ENCODE measurements at regions not wholly inside any gene's neighbourhood (a gene's known extent, or its start where the extent isn't known, plus 50 kb on each side); places are given as distances from the start of the nearest gene placed in this dataset.

DNA sequence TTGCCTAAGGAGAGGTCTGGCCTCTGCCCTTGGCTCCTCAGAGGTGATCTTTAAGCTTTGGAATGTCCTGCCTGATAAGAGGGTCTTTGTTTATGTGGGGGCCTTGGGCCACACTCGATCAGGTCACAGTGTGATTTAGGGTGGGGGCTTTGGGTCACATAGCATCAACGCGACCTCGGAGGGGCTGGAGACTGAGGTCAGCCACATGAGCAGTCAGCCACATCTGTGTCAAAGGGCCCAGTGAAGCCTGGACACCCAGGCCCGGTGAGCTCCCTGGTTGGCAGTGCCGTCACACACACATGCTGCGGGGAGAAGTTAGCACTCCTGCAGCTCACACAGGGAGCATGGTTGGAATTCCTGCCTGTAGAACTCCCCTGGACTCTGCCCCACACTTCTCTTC, 345.0 kb downstream of the NPHP4 start:
- Histone ChIP-seq H3K79me2 (replicated peaks; ENCODE audit: insufficient read depth) (no peaks in the 10 kb centered on the region), H3K4me3 (no peak overlapping the region), H3K4me1 (ENCODE audit: insufficient read depth) (no peaks in the 10 kb centered on the region), H3K4me2 (no peak overlapping the region), H3F3A (replicated peaks; ENCODE audit: low read depth) (no peaks in the 10 kb centered on the region), H4K20me1 (replicated peaks; ENCODE audit: insufficient read depth) (no peaks in the 10 kb centered on the region), H3K27ac (ENCODE audit: low read depth) (no peak overlapping the region), H3K36me3 (ENCODE audit: insufficient read depth) (no peaks in the 10 kb centered on the region), H3K27me3 (ENCODE audit: insufficient read depth) (no peaks in the 10 kb centered on the region), H2AFZ (no peak overlapping the region), H3K9me2 (ENCODE audit: insufficient read depth) (no peaks in the 10 kb centered on the region)
- ATAC-seq: no peak
- Mint-ChIP-seq H3K27me3 (ENCODE audit: insufficient read depth, low read depth, poor library complexity) (peaks cover 6% of the 10 kb centered on the region), H3K4me1 (peaks cover 7% of the 10 kb centered on the region; the same call in 2 of the 3 replicates), H3K9me3 (peaks cover 7% of the 10 kb centered on the region), H3K4me3 (no peak overlapping the region), H3K27ac (no peak overlapping the region), H3K36me3 (ENCODE audit: low read depth) (no peaks in the 10 kb centered on the region)
- TF ChIP-seq POLR2AphosphoS5 (IDR thresholded peaks at IDR 0.05; ENCODE audit: low read depth) (no peak), ZNF331 (CRISPR knock-in tag; IDR thresholded peaks at IDR 0.05; ENCODE audit: low read depth) (no peak), JUNB (IDR thresholded peaks at IDR 0.05; ENCODE audit: unreplicated experiment) (no peak), NANOG (IDR thresholded peaks at IDR 0.05; ENCODE audit: borderline replicate concordance) (no peak), STAT1 (IDR thresholded peaks at IDR 0.05; ENCODE audit: unreplicated experiment) (no peak), ZNF114 (CRISPR knock-in tag; IDR thresholded peaks at IDR 0.05) (no peak), EZH2phosphoT487 (IDR thresholded peaks at IDR 0.05; ENCODE audit: unreplicated experiment) (no peak), CREB1 (CRISPR knock-in tag; IDR thresholded peaks at IDR 0.05; ENCODE audit: low read depth) (no peak), EZH2 (IDR thresholded peaks at IDR 0.05; ENCODE audit: low read depth, unreplicated experiment) (no peak)
- TF ChIP-seq, protein P1, sequence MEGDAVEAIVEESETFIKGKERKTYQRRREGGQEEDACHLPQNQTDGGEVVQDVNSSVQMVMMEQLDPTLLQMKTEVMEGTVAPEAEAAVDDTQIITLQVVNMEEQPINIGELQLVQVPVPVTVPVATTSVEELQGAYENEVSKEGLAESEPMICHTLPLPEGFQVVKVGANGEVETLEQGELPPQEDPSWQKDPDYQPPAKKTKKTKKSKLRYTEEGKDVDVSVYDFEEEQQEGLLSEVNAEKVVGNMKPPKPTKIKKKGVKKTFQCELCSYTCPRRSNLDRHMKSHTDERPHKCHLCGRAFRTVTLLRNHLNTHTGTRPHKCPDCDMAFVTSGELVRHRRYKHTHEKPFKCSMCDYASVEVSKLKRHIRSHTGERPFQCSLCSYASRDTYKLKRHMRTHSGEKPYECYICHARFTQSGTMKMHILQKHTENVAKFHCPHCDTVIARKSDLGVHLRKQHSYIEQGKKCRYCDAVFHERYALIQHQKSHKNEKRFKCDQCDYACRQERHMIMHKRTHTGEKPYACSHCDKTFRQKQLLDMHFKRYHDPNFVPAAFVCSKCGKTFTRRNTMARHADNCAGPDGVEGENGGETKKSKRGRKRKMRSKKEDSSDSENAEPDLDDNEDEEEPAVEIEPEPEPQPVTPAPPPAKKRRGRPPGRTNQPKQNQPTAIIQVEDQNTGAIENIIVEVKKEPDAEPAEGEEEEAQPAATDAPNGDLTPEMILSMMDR (conservative IDR thresholded peaks at IDR 0.05; ENCODE audit: low read depth in 2 of 2): no peak
- TF ChIP-seq, protein P2, sequence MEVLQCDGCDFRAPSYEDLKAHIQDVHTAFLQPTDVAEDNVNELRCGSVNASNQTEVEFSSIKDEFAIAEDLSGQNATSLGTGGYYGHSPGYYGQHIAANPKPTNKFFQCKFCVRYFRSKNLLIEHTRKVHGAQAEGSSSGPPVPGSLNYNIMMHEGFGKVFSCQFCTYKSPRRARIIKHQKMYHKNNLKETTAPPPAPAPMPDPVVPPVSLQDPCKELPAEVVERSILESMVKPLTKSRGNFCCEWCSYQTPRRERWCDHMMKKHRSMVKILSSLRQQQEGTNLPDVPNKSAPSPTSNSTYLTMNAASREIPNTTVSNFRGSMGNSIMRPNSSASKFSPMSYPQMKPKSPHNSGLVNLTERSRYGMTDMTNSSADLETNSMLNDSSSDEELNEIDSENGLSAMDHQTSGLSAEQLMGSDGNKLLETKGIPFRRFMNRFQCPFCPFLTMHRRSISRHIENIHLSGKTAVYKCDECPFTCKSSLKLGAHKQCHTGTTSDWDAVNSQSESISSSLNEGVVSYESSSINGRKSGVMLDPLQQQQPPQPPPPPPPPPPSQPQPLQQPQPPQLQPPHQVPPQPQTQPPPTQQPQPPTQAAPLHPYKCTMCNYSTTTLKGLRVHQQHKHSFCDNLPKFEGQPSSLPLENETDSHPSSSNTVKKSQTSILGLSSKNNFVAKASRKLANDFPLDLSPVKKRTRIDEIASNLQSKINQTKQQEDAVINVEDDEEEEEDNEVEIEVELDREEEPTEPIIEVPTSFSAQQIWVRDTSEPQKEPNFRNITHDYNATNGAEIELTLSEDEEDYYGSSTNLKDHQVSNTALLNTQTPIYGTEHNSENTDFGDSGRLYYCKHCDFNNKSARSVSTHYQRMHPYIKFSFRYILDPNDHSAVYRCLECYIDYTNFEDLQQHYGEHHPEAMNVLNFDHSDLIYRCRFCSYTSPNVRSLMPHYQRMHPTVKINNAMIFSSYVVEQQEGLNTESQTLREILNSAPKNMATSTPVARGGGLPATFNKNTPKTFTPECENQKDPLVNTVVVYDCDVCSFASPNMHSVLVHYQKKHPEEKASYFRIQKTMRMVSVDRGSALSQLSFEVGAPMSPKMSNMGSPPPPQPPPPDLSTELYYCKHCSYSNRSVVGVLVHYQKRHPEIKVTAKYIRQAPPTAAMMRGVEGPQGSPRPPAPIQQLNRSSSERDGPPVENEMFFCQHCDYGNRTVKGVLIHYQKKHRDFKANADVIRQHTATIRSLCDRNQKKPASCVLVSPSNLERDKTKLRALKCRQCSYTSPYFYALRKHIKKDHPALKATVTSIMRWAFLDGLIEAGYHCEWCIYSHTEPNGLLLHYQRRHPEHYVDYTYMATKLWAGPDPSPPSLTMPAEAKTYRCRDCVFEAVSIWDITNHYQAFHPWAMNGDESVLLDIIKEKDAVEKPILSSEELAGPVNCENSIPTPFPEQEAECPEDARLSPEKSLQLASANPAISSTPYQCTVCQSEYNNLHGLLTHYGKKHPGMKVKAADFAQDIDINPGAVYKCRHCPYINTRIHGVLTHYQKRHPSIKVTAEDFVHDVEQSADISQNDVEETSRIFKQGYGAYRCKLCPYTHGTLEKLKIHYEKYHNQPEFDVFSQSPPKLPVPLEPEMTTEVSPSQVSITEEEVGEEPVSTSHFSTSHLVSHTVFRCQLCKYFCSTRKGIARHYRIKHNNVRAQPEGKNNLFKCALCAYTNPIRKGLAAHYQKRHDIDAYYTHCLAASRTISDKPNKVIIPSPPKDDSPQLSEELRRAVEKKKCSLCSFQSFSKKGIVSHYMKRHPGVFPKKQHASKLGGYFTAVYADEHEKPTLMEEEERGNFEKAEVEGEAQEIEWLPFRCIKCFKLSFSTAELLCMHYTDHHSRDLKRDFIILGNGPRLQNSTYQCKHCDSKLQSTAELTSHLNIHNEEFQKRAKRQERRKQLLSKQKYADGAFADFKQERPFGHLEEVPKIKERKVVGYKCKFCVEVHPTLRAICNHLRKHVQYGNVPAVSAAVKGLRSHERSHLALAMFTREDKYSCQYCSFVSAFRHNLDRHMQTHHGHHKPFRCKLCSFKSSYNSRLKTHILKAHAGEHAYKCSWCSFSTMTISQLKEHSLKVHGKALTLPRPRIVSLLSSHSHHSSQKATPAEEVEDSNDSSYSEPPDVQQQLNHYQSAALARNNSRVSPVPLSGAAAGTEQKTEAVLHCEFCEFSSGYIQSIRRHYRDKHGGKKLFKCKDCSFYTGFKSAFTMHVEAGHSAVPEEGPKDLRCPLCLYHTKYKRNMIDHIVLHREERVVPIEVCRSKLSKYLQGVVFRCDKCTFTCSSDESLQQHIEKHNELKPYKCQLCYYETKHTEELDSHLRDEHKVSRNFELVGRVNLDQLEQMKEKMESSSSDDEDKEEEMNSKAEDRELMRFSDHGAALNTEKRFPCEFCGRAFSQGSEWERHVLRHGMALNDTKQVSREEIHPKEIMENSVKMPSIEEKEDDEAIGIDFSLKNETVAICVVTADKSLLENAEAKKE (CRISPR knock-in tag; IDR thresholded peaks at IDR 0.05): no peak
- TF ChIP-seq, protein P3, sequence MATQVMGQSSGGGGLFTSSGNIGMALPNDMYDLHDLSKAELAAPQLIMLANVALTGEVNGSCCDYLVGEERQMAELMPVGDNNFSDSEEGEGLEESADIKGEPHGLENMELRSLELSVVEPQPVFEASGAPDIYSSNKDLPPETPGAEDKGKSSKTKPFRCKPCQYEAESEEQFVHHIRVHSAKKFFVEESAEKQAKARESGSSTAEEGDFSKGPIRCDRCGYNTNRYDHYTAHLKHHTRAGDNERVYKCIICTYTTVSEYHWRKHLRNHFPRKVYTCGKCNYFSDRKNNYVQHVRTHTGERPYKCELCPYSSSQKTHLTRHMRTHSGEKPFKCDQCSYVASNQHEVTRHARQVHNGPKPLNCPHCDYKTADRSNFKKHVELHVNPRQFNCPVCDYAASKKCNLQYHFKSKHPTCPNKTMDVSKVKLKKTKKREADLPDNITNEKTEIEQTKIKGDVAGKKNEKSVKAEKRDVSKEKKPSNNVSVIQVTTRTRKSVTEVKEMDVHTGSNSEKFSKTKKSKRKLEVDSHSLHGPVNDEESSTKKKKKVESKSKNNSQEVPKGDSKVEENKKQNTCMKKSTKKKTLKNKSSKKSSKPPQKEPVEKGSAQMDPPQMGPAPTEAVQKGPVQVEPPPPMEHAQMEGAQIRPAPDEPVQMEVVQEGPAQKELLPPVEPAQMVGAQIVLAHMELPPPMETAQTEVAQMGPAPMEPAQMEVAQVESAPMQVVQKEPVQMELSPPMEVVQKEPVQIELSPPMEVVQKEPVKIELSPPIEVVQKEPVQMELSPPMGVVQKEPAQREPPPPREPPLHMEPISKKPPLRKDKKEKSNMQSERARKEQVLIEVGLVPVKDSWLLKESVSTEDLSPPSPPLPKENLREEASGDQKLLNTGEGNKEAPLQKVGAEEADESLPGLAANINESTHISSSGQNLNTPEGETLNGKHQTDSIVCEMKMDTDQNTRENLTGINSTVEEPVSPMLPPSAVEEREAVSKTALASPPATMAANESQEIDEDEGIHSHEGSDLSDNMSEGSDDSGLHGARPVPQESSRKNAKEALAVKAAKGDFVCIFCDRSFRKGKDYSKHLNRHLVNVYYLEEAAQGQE (IDR thresholded peaks at IDR 0.05; ENCODE audit: unreplicated experiment): no peak
- TF ChIP-seq, protein P4, sequence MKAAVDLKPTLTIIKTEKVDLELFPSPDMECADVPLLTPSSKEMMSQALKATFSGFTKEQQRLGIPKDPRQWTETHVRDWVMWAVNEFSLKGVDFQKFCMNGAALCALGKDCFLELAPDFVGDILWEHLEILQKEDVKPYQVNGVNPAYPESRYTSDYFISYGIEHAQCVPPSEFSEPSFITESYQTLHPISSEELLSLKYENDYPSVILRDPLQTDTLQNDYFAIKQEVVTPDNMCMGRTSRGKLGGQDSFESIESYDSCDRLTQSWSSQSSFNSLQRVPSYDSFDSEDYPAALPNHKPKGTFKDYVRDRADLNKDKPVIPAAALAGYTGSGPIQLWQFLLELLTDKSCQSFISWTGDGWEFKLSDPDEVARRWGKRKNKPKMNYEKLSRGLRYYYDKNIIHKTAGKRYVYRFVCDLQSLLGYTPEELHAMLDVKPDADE (IDR thresholded peaks at IDR 0.05): no peak
- DNase-seq (ENCODE audit: low spot score): no peak
